DOHH2 (cell line): ENCODE measurements at regions not wholly inside any gene's neighbourhood (a gene's known extent, or its start where the extent isn't known, plus 50 kb on each side); places are given as distances from the start of the nearest gene placed in this dataset.

Source experiments
- EZH2phosphoT487 ChIP-seq: fragments of 200-600 bp; sonication (generic); IDR thresholded peaks from 2 replicates; pipeline ENCODE4 v1.6.1; 2017; ENCODE audit warnings: borderline replicate concordance, mild to moderate bottlenecking, antibody characterized with exemption, low read length, moderate library complexity, mixed read lengths
- TF ChIP-seq, protein P1 (sequence below): fragments of 200-600 bp; sonication (generic); IDR thresholded peaks from one replicate; pipeline ENCODE4 v1.5.1; 2014; ENCODE audit warnings: antibody characterized with exemption, mild to moderate bottlenecking, low read depth, low read length; ENCODE audit not compliant: poor library complexity, severe bottlenecking

DNA sequence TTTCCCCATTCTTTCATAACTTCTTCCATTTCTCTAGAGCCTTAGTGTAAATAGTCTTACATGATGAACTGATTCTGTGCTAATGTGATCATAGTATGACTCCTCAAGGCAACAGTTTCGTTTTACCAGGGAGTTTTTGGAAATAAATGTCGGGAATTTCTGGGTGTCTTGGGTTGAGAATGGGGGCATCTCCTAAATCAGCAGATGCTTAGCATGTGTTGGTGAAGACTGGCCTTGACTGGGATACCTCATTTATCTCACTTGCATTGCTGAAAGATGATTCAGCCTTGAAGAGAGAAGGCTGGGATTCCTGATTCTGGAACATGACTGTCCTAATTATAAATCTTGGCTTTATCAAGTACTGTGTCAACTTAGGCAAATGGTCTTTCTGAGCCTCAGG lies 115.7 kb upstream of the C11orf87 start:
- TF ChIP-seq, protein P1, sequence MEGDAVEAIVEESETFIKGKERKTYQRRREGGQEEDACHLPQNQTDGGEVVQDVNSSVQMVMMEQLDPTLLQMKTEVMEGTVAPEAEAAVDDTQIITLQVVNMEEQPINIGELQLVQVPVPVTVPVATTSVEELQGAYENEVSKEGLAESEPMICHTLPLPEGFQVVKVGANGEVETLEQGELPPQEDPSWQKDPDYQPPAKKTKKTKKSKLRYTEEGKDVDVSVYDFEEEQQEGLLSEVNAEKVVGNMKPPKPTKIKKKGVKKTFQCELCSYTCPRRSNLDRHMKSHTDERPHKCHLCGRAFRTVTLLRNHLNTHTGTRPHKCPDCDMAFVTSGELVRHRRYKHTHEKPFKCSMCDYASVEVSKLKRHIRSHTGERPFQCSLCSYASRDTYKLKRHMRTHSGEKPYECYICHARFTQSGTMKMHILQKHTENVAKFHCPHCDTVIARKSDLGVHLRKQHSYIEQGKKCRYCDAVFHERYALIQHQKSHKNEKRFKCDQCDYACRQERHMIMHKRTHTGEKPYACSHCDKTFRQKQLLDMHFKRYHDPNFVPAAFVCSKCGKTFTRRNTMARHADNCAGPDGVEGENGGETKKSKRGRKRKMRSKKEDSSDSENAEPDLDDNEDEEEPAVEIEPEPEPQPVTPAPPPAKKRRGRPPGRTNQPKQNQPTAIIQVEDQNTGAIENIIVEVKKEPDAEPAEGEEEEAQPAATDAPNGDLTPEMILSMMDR: no peak
- TF ChIP-seq EZH2phosphoT487: no peak
